B cell (primary cell): ENCODE measurements at regions not wholly inside any gene's neighbourhood (a gene's known extent, or its start where the extent isn't known, plus 50 kb on each side); places are given as distances from the start of the nearest gene placed in this dataset.
"Not testable (repeated sequence)": the region's sequence is repeated elsewhere in the genome, so short reads cannot be mapped to it uniquely, and the experiment has no call there.

Experiments used
- ATAC-seq: fragments of 200-7000 bp; cut with Tn5 transposase; one replicate; pipeline ENCODE4 v1.10.0; 2021; ENCODE audit warnings: low read depth, mild to moderate bottlenecking, moderate number of reproducible peaks, moderate library complexity
- CTCF ChIA-PET: fragments of 350-600 bp; sonication (Branson Sonifier 250); formaldehyde crosslinking; loops from one replicate; lab custom pipeline; 2021; ENCODE audit warnings: antibody characterized with exemption, inconsistent platforms; lab: Charles Lee
- POLR2A ChIA-PET: fragments of 350-600 bp; sonication (Branson Sonifier 250); formaldehyde crosslinking; loops from one replicate; lab custom pipeline; 2021; ENCODE audit warnings: antibody characterized with exemption; lab: Charles Lee
- DNase-seq: peaks from one replicate; pipeline ENCODE4 v3.0.0; 2013
- H2AFZ ChIP-seq: 2 replicates; pipeline ENCODE4 v1.6.1; 2012; ENCODE audit warnings: mild to moderate bottlenecking, low read depth, low read length; ENCODE audit not compliant: insufficient read depth, poor library complexity, severe bottlenecking
- H3K27ac ChIP-seq, 2 donors: 1 replicate in 1 of 2; 2 replicates in 1 of 2; pipeline ENCODE4 v1.5.1; 2012 to 2013; ENCODE audit warnings: low read length in 2 of 2, mild to moderate bottlenecking in 2 of 2, moderate library complexity in 1 of 2
- H3K27me3 ChIP-seq, 4 experiments: fragments of 200-600 bp in 1 of 4; sonication (generic) in 1 of 4; replicated peaks in 1 of 4; 1 replicate in 2 of 4; 2 replicates in 2 of 4; pipeline versions ENCODE4 v1.6.1 to v1.7.0; 2013 to 2016; ENCODE audit warnings: low read length in 3 of 4, mild to moderate bottlenecking in 2 of 4, mixed read lengths in 1 of 4, moderate library complexity in 1 of 4; ENCODE audit not compliant: insufficient read depth in 4 of 4, control insufficient read depth in 3 of 4; ENCODE audit errors: control extremely low read depth in 1 of 4
- H3K36me3 ChIP-seq, 2 experiments: replicated peaks in 1 of 2; 1 replicate in 1 of 2; 2 replicates in 1 of 2; pipeline versions ENCODE4 v1.6.1 to v1.7.1; 2013; ENCODE audit warnings: low read length in 1 of 2; ENCODE audit not compliant: insufficient read depth in 2 of 2, control insufficient read depth in 1 of 2; ENCODE audit errors: control extremely low read depth in 1 of 2, extremely low read depth in 1 of 2
- H3K4me1 ChIP-seq, 2 donors: fragments of 200-600 bp in 1 of 2; sonication (generic) in 1 of 2; 1 replicate in 1 of 2; 2 replicates in 1 of 2; pipeline versions ENCODE4 v1.5.1 to v1.6.1; 2013 to 2017; ENCODE audit warnings: low read length in 2 of 2; ENCODE audit not compliant: control insufficient read depth in 2 of 2, insufficient read depth in 2 of 2
- H3K4me2 ChIP-seq: replicated peaks from 2 replicates; pipeline ENCODE3; 2012; ENCODE audit warnings: mild to moderate bottlenecking, low read depth, low read length; ENCODE audit not compliant: poor library complexity, severe bottlenecking
- H3K4me3 ChIP-seq, 5 experiments: fragments of 200-600 bp in 1 of 5; sonication (generic) in 1 of 5; 1 replicate in 3 of 5; 2 replicates in 2 of 5; pipeline versions ENCODE4 v1.5.1 to v1.7.0; 2011 to 2016; ENCODE audit warnings: low read length in 4 of 5, mild to moderate bottlenecking in 4 of 5, low read depth in 2 of 5, control low read depth in 1 of 5, moderate library complexity in 1 of 5; ENCODE audit not compliant: insufficient read depth in 1 of 5; ENCODE audit errors: control extremely low read depth in 1 of 5, extremely low read depth in 1 of 5
- H3K79me2 ChIP-seq: fragments of 200-600 bp; sonication (generic); one replicate; pipeline ENCODE4 v1.6.0; 2016; ENCODE audit warnings: low read length; ENCODE audit not compliant: control insufficient read depth, insufficient read depth
- H3K9ac ChIP-seq: fragments of 200-600 bp; sonication (generic); 2 replicates; pipeline ENCODE4 v1.6.1; 2017; ENCODE audit warnings: mild to moderate bottlenecking, low read length, moderate library complexity
- H3K9me3 ChIP-seq, 3 donors: one replicate each; pipeline versions ENCODE4 v1.6.1 to v1.7.1; 2013; ENCODE audit warnings: low read length in 2 of 3; ENCODE audit not compliant: control insufficient read depth in 2 of 3, insufficient read depth in 1 of 3; ENCODE audit errors: control extremely low read depth in 1 of 3
- H4K20me1 ChIP-seq: 2 replicates; pipeline ENCODE4 v1.6.0; 2012; ENCODE audit warnings: mild to moderate bottlenecking, low read length; ENCODE audit not compliant: insufficient read depth, control insufficient read depth, poor library complexity, severe bottlenecking
- H3K27ac Mint-ChIP-seq: one replicate; pipeline ENCODE4 v1.8.0; 2021; ENCODE audit warnings: mixed read lengths
- H3K27me3 Mint-ChIP-seq: one replicate; pipeline ENCODE4 v1.8.0; 2021; ENCODE audit warnings: mixed read lengths
- H3K4me1 Mint-ChIP-seq: one replicate; pipeline ENCODE4 v1.8.0; 2021; ENCODE audit warnings: mixed read lengths
- H3K4me3 Mint-ChIP-seq: one replicate; pipeline ENCODE4 v1.8.0; 2021; ENCODE audit warnings: mixed read lengths
- H3K9me3 Mint-ChIP-seq: one replicate; pipeline ENCODE4 v1.8.0; 2022; ENCODE audit warnings: mixed read lengths; ENCODE audit not compliant: insufficient read depth
- WGBS: methylation state at CpG from one replicate; pipeline ENCODE4 v1.1.5; 2013; ENCODE audit warnings: missing lambda C conversion rate; ENCODE audit not compliant: insufficient coverage; 5-methylcytosine and 5-hydroxymethylcytosine counted together
- intact Hi-C: fragments of 100-400 bp; cut with micrococcal nuclease; formaldehyde crosslinking; loops from one replicate; pipeline ENCODE4 v1.10.0; 2022

- not testable (repeated sequence) for ATAC-seq, H3K27ac Mint-ChIP-seq, H3K4me3 Mint-ChIP-seq
Observed at GRCh38 chr16:29145086-29145485, 160.2 kb downstream of the LAT start.

DNA sequence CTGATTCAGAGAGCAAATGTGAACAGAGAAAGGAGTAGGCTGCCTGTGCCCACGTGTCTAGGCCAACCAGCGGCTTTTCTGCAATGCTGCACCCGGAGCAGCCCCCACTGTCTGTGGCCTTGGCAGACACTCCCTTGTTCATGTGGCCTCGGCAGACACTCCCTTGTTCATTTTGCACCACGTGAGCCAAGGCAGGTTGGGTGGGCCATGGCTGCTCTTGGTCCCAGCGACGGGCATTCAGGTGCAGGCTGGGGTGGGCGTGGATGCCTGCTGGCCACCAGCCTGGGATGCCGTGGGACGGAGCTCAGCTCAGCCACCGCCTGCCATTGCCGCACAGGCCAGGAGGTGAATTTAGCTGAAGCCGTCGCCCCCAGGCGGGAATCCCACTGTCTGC lies 159.8 kb downstream of the LAT start:
- POLR2A ChIA-PET, CTCF ChIA-PET: not testable (repeated sequence)

More at GRCh38 chr16:29145086-29145485, 160.2 kb downstream of the LAT start:
- H3K4me3 ChIP-seq, H3K79me2 ChIP-seq, H3K9me3 ChIP-seq, H3K9me3 Mint-ChIP-seq, CTCF ChIA-PET, H4K20me1 ChIP-seq, H2AFZ ChIP-seq, POLR2A ChIA-PET, intact Hi-C loops, H3K27me3 ChIP-seq, H3K27me3 Mint-ChIP-seq, DNase-seq, H3K36me3 ChIP-seq, H3K4me2 ChIP-seq, H3K9ac ChIP-seq, H3K27ac ChIP-seq: not testable (repeated sequence)
- H3K4me1 ChIP-seq = peaks cover 14 to 17% of the 10 kb centered on the region in 2 donors
- peaks cover 18% of the 10 kb centered on the region for H3K4me1 Mint-ChIP-seq
- WGBS = 96% methylated on average over 5 of the region's 12 CpGs

DNA sequence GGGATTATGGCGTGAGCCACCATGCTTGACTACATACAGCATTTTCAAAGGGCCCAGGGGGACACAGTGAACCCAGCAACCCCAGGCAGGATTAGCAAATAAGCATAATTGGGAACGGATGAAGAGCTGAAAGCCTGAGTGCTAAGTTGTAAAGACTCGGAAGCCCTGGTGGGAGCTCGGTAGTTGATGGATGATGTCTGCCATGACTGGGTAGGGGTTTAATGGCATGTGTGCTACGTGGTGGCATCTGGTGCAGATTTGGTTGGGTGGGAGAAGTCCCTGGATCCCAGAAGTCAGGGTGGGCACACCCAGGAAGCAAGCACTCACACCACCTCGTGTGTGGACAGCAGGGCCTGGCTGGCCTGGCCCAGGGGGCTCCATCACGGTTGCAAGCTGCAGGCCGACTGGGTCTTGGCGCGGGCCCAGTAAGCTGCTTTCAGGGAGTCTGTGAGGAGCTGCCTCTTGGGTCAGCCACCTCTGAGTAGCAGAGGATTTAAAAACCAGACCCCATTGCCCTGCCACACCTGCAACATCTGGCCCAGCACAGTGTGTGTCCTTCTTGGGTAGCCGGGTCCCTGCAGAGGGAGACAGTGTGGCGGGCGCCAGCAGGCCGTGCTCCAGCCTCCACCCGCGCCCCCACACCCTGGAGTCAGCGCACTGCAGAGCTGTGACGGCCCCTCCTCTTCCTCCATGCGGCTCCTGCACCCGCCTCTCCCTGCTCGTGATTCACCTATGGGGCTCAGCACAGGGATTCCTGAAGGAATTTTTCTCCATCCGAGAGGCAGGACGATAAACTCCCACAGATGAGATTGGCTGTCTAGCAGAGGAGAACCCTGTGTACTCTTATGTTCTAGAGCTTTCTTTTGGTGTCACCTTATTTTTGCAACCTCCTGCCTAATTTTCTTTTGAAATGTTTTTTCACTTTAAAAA lies 159.2 kb downstream of the LAT start:
- H3K27ac Mint-ChIP-seq, H3K4me3 ChIP-seq, ATAC-seq, H3K79me2 ChIP-seq, CTCF ChIA-PET, H4K20me1 ChIP-seq, H3K27me3 Mint-ChIP-seq, H3K9me3 Mint-ChIP-seq, H3K4me3 Mint-ChIP-seq, POLR2A ChIA-PET, H3K4me1 Mint-ChIP-seq, H3K9me3 ChIP-seq, H2AFZ ChIP-seq, H3K9ac ChIP-seq, H3K27ac ChIP-seq, H3K4me2 ChIP-seq, DNase-seq, H3K27me3 ChIP-seq, H3K36me3 ChIP-seq, intact Hi-C loops: not testable (repeated sequence)
- 95% methylated on average over 6 of the region's 23 CpGs for WGBS
- peaks cover 8 to 11% of the 10 kb centered on the region in 2 donors for H3K4me1 ChIP-seq

More for the DNA sequence above, 159.8 kb downstream of the LAT start:
- H3K27ac ChIP-seq, intact Hi-C loops, H3K9ac ChIP-seq, H3K79me2 ChIP-seq, H3K27ac Mint-ChIP-seq, H3K4me3 Mint-ChIP-seq, H3K9me3 Mint-ChIP-seq, H3K36me3 ChIP-seq, DNase-seq, H3K4me2 ChIP-seq, H3K27me3 ChIP-seq, H3K9me3 ChIP-seq, H3K4me3 ChIP-seq, H4K20me1 ChIP-seq, H2AFZ ChIP-seq, ATAC-seq, H3K27me3 Mint-ChIP-seq: not testable (repeated sequence)
- 88% methylated on average over 11 of the region's 15 CpGs for WGBS
- H3K4me1 Mint-ChIP-seq = peaks cover 14% of the 10 kb centered on the region
- H3K4me1 ChIP-seq = peaks cover 14 to 17% of the 10 kb centered on the region in 2 donors

DNA sequence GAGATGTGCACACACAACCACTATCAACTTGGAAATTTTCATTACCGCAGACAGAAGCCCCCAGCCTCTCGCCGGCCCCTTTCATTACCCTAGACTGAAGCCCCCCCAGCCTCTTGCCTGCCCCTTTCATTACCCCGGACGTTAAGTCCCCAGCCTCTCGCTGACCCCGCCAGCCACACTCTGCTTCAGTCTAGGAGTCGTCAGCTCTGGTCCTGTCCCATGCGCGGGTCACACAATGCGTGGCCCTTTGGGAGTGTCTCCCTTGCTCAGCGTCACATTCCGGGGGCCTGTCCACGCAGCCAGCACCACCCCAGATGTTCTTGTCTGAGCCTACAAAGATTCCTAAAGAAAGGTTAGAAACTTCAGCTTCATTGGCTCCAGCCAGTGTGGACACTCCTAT lies 157.7 kb downstream of the LAT start:
- POLR2A ChIA-PET, H3K4me3 Mint-ChIP-seq, H3K27ac Mint-ChIP-seq, H3K9me3 Mint-ChIP-seq, H3K36me3 ChIP-seq, H4K20me1 ChIP-seq, CTCF ChIA-PET, intact Hi-C loops, ATAC-seq, H3K79me2 ChIP-seq, H3K27me3 Mint-ChIP-seq, H3K9me3 ChIP-seq, H2AFZ ChIP-seq, H3K4me1 ChIP-seq, H3K27me3 ChIP-seq, DNase-seq, H3K27ac ChIP-seq, H3K4me3 ChIP-seq, H3K4me2 ChIP-seq, H3K9ac ChIP-seq, H3K4me1 Mint-ChIP-seq: not testable (repeated sequence)
- 88% methylated on average over 12 of the region's 14 CpGs for WGBS
